IMR-90 (cell line): ENCODE measurements at regions not wholly inside any gene's neighbourhood (a gene's known extent, or its start where the extent isn't known, plus 50 kb on each side); places are given as distances from the start of the nearest gene placed in this dataset.

Source experiments
- ATAC-seq: fragments of 200-7000 bp; cut with Tn5 transposase; 2 replicates; pipeline ENCODE4 v1.9.1; 2020; ENCODE audit warnings: low read depth, mild to moderate bottlenecking, moderate library complexity
- BruUV-seq: library from RNA; stranded (reverse); fragments of 400-500 nt; replicated peaks from 2 replicates; lab custom pipeline; 2021; lab: Mats Ljungman, UMichigan
- CTCF ChIA-PET: fragments of 300-600 bp; formaldehyde crosslinking; extraction: SDS; loops from one replicate; lab custom pipeline; 2021; ENCODE audit warnings: antibody characterized with exemption; lab: Yijun Ruan, JAX
- POLR2A ChIA-PET: fragments of 300-600 bp; sonication (Branson Sonifier 250); formaldehyde crosslinking; loops from one replicate; lab custom pipeline; 2022; ENCODE audit warnings: antibody characterized with exemption; ENCODE audit not compliant: unreplicated experiment; lab: Charles Lee
- DNase-seq: peaks from one replicate; pipeline ENCODE4 v3.0.0; 2013
- H2AFZ ChIP-seq: replicated peaks from 2 replicates; pipeline ENCODE3; 2013; ENCODE audit warnings: low read length, mild to moderate bottlenecking; ENCODE audit not compliant: poor library complexity
- H2AK5ac ChIP-seq: 2 replicates; pipeline ENCODE4 v1.6.1; 2013; ENCODE audit warnings: low read depth, low read length, inconsistent platforms
- H2AK9ac ChIP-seq: replicated peaks from 2 replicates; pipeline ENCODE3; 2013; ENCODE audit warnings: mild to moderate bottlenecking, low read depth, low read length, moderate library complexity; ENCODE audit not compliant: poor library complexity
- H2BK120ac ChIP-seq: 2 replicates; pipeline ENCODE4 v1.6.1; 2013; ENCODE audit warnings: low read depth, low read length, inconsistent platforms
- H2BK15ac ChIP-seq: 3 replicates; pipeline ENCODE4 v1.6.1; 2013; ENCODE audit warnings: low read depth, low read length, inconsistent platforms
- H2BK20ac ChIP-seq: 2 replicates; pipeline ENCODE4 v1.6.1; 2013; ENCODE audit warnings: low read depth, mild to moderate bottlenecking, inconsistent platforms, low read length, moderate library complexity
- H2BK5ac ChIP-seq: 2 replicates; pipeline ENCODE4 v1.6.1; 2013; ENCODE audit warnings: mild to moderate bottlenecking, low read depth, low read length, inconsistent platforms; ENCODE audit not compliant: poor library complexity, severe bottlenecking
- H3K14ac ChIP-seq: replicated peaks from 2 replicates; pipeline ENCODE4 v1.6.1; 2013; ENCODE audit warnings: low read depth, low read length, inconsistent platforms
- H3K18ac ChIP-seq: 2 replicates; pipeline ENCODE4 v1.6.1; 2013; ENCODE audit warnings: low read depth, low read length, control low read depth
- H3K23ac ChIP-seq: 2 replicates; pipeline ENCODE4 v1.6.1; 2013; ENCODE audit warnings: low read depth, low read length, inconsistent platforms
- H3K27ac ChIP-seq: 2 replicates; pipeline ENCODE4 v1.5.1; 2013; ENCODE audit warnings: mild to moderate bottlenecking, control low read depth, low read length; ENCODE audit not compliant: insufficient read depth
- H3K27me3 ChIP-seq: 2 replicates; pipeline ENCODE4 v1.6.1; 2013; ENCODE audit warnings: low read length; ENCODE audit not compliant: control insufficient read depth, insufficient read depth
- H3K36me3 ChIP-seq: 2 replicates; pipeline ENCODE4 v1.6.1; 2013; ENCODE audit warnings: low read length, mixed read lengths; ENCODE audit not compliant: control insufficient read depth, insufficient read depth
- H3K4ac ChIP-seq: 2 replicates; pipeline ENCODE4 v1.6.1; 2013; ENCODE audit warnings: low read depth, low read length, inconsistent platforms
- H3K4me1 ChIP-seq: 2 replicates; pipeline ENCODE4 v1.6.1; 2013; ENCODE audit warnings: low read length, mixed read lengths; ENCODE audit not compliant: control insufficient read depth, insufficient read depth
- H3K4me2 ChIP-seq: 2 replicates; pipeline ENCODE4 v1.6.1; 2013; ENCODE audit warnings: low read depth, mild to moderate bottlenecking, control low read depth, low read length, moderate library complexity
- H3K4me3 ChIP-seq: 2 replicates; pipeline ENCODE4 v1.5.1; 2013; ENCODE audit warnings: low read depth, mild to moderate bottlenecking, control low read depth, low read length, moderate library complexity; ENCODE audit not compliant: insufficient read depth
- H3K56ac ChIP-seq: 2 replicates; pipeline ENCODE4 v1.6.1; 2013; ENCODE audit warnings: low read length, inconsistent platforms; ENCODE audit not compliant: insufficient read depth; ENCODE audit errors: extremely low read depth
- H3K79me1 ChIP-seq, 2 experiments: 2 replicates each; pipeline ENCODE4 v1.6.1; 2013; ENCODE audit warnings: low read length in 2 of 2, inconsistent platforms in 1 of 2, low read depth in 1 of 2
- H3K9ac ChIP-seq: 2 replicates; pipeline ENCODE4 v1.6.1; 2013; ENCODE audit warnings: low read depth, low read length, control low read depth
- H3K9me1 ChIP-seq: 2 replicates; pipeline ENCODE4 v1.6.1; 2013; ENCODE audit warnings: low read length, inconsistent platforms; ENCODE audit not compliant: insufficient read depth
- H3K9me3 ChIP-seq: 2 replicates; pipeline ENCODE4 v1.6.1; 2013; ENCODE audit warnings: low read length; ENCODE audit not compliant: control insufficient read depth, insufficient read depth
- H4K20me1 ChIP-seq: 2 replicates; pipeline ENCODE4 v1.6.1; 2013; ENCODE audit warnings: low read length, inconsistent platforms; ENCODE audit not compliant: insufficient read depth
- H4K5ac ChIP-seq: 2 replicates; pipeline ENCODE4 v1.6.1; 2013; ENCODE audit warnings: mild to moderate bottlenecking, low read depth, low read length, control low read depth
- H4K8ac ChIP-seq, 2 experiments: 2 replicates each; pipeline ENCODE4 v1.6.1; 2013; ENCODE audit warnings: low read depth in 2 of 2, low read length in 2 of 2, control low read depth in 1 of 2, inconsistent platforms in 1 of 2
- H4K91ac ChIP-seq: 2 replicates; pipeline ENCODE4 v1.6.1; 2013; ENCODE audit warnings: low read depth, low read length, inconsistent platforms; ENCODE audit not compliant: insufficient read depth
- CEBPB ChIP-seq: IDR thresholded peaks from 2 replicates; pipeline ENCODE4 v1.6.1; 2012; ENCODE audit warnings: low read depth, low read length, improper control_type of control experiment
- CHD1 ChIP-seq: IDR thresholded peaks from 2 replicates; pipeline ENCODE4 v1.6.1; 2012; ENCODE audit warnings: low read depth, low read length, improper control_type of control experiment
- ELK1 ChIP-seq: fragments of 150-350 bp; IDR thresholded peaks from 2 replicates; pipeline ENCODE4 v1.6.1; 2016; ENCODE audit warnings: low read depth, mild to moderate bottlenecking, low read length, moderate library complexity, borderline replicate concordance
- FOS ChIP-seq: fragments of 150-350 bp; IDR thresholded peaks from 2 replicates; pipeline ENCODE4 v1.6.1; 2016; ENCODE audit warnings: low read depth, low read length
- MAFK ChIP-seq: IDR thresholded peaks from 2 replicates; pipeline ENCODE4 v1.6.1; 2012; ENCODE audit warnings: low read depth, low read length, improper control_type of control experiment
- MAZ ChIP-seq: IDR thresholded peaks from 2 replicates; pipeline ENCODE4 v1.6.1; 2012; ENCODE audit warnings: low read depth, mild to moderate bottlenecking, low read length, improper control_type of control experiment, moderate library complexity, borderline replicate concordance
- MXI1 ChIP-seq: IDR thresholded peaks from 2 replicates; pipeline ENCODE4 v1.6.1; 2012; ENCODE audit warnings: low read depth, mild to moderate bottlenecking, low read length, moderate library complexity, borderline replicate concordance
- NFE2L2 ChIP-seq: fragments of 150-350 bp; IDR thresholded peaks from 2 replicates; pipeline ENCODE4 v1.6.1; 2016; ENCODE audit warnings: low read depth, mild to moderate bottlenecking, low read length
- RAD21 ChIP-seq: IDR thresholded peaks from 2 replicates; pipeline ENCODE4 v1.6.1; 2012; ENCODE audit warnings: low read length, improper control_type of control experiment
- RCOR1 ChIP-seq: IDR thresholded peaks from 2 replicates; pipeline ENCODE4 v1.6.1; 2012; ENCODE audit warnings: mild to moderate bottlenecking, low read length, improper control_type of control experiment; ENCODE audit not compliant: insufficient replicate concordance
- RFX5 ChIP-seq: IDR thresholded peaks from 2 replicates; pipeline ENCODE4 v1.8.0; 2012; ENCODE audit warnings: low read depth, mild to moderate bottlenecking, low read length, moderate library complexity
- WGBS, 2 experiments: methylation state at CpG; one replicate each; pipeline versions ENCODE4 v1.1.5 to v1.1.7; 2013; ENCODE audit warnings: missing lambda C conversion rate in 2 of 2; ENCODE audit not compliant: insufficient read length in 1 of 2; ENCODE audit errors: extremely low coverage in 2 of 2; 5-methylcytosine and 5-hydroxymethylcytosine counted together
- dilution Hi-C: fragments of 300-500 bp; cut with HindIII; formaldehyde crosslinking; loops from one replicate; pipeline ENCODE4 v1.14.3; 2018; ENCODE audit warnings: low sequenced_read_pairs; ENCODE audit not compliant: unreplicated experiment
- in situ Hi-C: fragments of 300-500 bp; cut with MboI; formaldehyde crosslinking; loops from 3 replicates; pipeline ENCODE4 v1.14.3; 2019; ENCODE audit warnings: low sequenced_read_pairs, inconsistent platforms, mixed read lengths
- intact Hi-C: fragments of 100-400 bp; cut with micrococcal nuclease; formaldehyde crosslinking; loops from 2 replicates; pipeline ENCODE4 v1.10.0; 2022

GRCh38 chr12:126883697-126884096 lies 1383.3 kb upstream of the TMEM132C start:
- Histone ChIP-seq H2BK120ac (no peak overlapping the region), H4K91ac (no peak overlapping the region), H3K4ac (no peak overlapping the region), H3K27me3 (no peaks in the 10 kb centered on the region), H4K20me1 (no peaks in the 10 kb centered on the region), H3K23ac (no peak overlapping the region), H2AK5ac (no peak overlapping the region), H3K36me3 (no peaks in the 10 kb centered on the region), H3K18ac (no peak overlapping the region), H3K79me1 (no peaks in the 10 kb centered on the region), H3K4me1 (no peaks in the 10 kb centered on the region), H3K14ac (no peak overlapping the region), H3K9me1 (no peaks in the 10 kb centered on the region), H4K8ac (no peak overlapping the region), H2AK9ac (no peak overlapping the region), H3K4me3 (no peak overlapping the region), H3K9me3 (peaks cover 15% of the 10 kb centered on the region), H2AFZ (no peak overlapping the region), H2BK15ac (no peak overlapping the region), H3K56ac (no peak overlapping the region), H2BK20ac (no peak overlapping the region), H3K27ac (no peak overlapping the region), H3K9ac (no peak overlapping the region), H3K4me2 (no peak overlapping the region), H4K5ac (no peak overlapping the region), H2BK5ac (no peak overlapping the region)
- CTCF ChIA-PET, result no interaction called here
- in situ Hi-C loops, result no loop called here
- TF ChIP-seq MXI1, result no peak
- no peak for TF ChIP-seq RFX5
- no peak for TF ChIP-seq NFE2L2
- TF ChIP-seq MAFK, result no peak
- no peak for TF ChIP-seq RAD21
- no peak for TF ChIP-seq MAZ
- no peak for TF ChIP-seq CEBPB
- TF ChIP-seq CHD1, result no peak
- no peak for TF ChIP-seq RCOR1
- TF ChIP-seq ELK1, result no peak
- no peak for TF ChIP-seq FOS
- no TSS peak for BruUV-seq
- intact Hi-C loops, result no loop called here
- dilution Hi-C loops, result no loop called here
- DNase-seq, result no peak
- ATAC-seq, result no peak
- WGBS, 2 experiments, result 40% methylated on average over 1 of the region's 4 CpGs; no CpG with 5 or more reads in 1 of the 2 experiments
- POLR2A ChIA-PET, result no interaction called here
